Skeletal muscle satellite cell (primary cell): ENCODE measurements at regions not wholly inside any gene's neighbourhood (a gene's known extent, or its start where the extent isn't known, plus 50 kb on each side); places are given as distances from the start of the nearest gene placed in this dataset.
"Not testable (repeated sequence)": the region's sequence is repeated elsewhere in the genome, so short reads cannot be mapped to it uniquely, and the experiment has no call there.

Source experiments
- H3K27me3 ChIP-seq: 2 replicates; pipeline ENCODE4 v1.7.0; 2013; ENCODE audit warnings: low read length; ENCODE audit not compliant: control insufficient read depth, insufficient read depth
- H3K36me3 ChIP-seq: 2 replicates; pipeline ENCODE4 v1.7.0; 2013; ENCODE audit warnings: mild to moderate bottlenecking, control low read depth, low read length; ENCODE audit not compliant: insufficient read depth
- H3K4me1 ChIP-seq: 2 replicates; pipeline ENCODE4 v1.7.0; 2013; ENCODE audit warnings: low read length; ENCODE audit not compliant: control insufficient read depth, insufficient read depth
- H3K4me2 ChIP-seq: 2 replicates; pipeline ENCODE4 v1.7.0; 2013; ENCODE audit warnings: mild to moderate bottlenecking, low read length
- H3K4me3 ChIP-seq: 2 replicates; pipeline ENCODE4 v1.7.0; 2013; ENCODE audit warnings: low read length
- H3K9ac ChIP-seq: 2 replicates; pipeline ENCODE4 v1.7.0; 2013; ENCODE audit warnings: mild to moderate bottlenecking, low read depth, low read length, moderate library complexity
- H3K9me3 ChIP-seq: replicated peaks from 2 replicates; pipeline ENCODE4 v1.7.0; 2013; ENCODE audit warnings: mild to moderate bottlenecking, control low read depth, low read length

DNA sequence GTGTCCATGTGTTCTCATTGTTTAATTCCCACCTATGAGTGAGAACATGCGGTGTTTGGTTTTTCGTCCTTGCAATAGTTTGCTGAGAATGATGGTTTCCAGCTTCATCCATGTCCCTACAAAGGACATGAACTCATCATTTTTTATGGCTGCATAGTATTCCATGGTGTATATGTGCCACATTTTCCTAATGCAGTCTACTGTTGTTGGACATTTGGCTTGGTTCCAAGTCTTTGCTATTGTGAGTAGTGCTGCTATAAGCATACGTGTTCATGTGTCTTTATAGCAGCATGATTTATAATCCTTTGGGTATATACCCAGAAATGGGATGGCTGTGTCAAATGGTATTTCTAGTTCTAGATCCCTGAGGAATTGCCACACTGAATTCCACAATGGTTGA is 144.1 kb upstream of the CCZ1B start:
- not testable (repeated sequence) for H3K9ac ChIP-seq, H3K4me2 ChIP-seq, H3K4me3 ChIP-seq, H3K4me1 ChIP-seq, H3K36me3 ChIP-seq, H3K27me3 ChIP-seq, H3K9me3 ChIP-seq

DNA sequence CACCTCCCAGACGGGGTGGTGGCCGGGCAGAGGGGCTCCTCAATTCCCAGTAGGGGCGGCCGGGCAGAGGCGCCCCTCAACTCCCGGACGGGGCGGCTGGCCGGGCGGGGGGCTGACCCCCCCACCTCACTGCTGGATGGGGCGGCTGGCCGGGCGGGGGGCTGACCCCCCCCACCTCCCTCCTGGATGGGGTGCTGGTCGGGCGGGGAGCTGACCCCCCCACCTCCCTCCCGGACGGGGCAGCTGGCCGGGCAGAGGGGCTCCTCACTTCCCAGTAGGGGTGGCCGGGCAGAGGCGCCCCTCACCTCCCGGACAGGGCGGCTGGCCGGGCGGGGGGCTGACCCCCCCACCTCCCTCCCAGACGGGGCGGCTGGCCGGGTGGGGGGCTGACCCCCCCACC is 148.8 kb upstream of the CCZ1B start:
- not testable (repeated sequence) for H3K4me2 ChIP-seq, H3K9me3 ChIP-seq, H3K4me3 ChIP-seq, H3K4me1 ChIP-seq, H3K27me3 ChIP-seq, H3K36me3 ChIP-seq, H3K9ac ChIP-seq

- not testable (repeated sequence) for H3K9ac ChIP-seq, H3K4me3 ChIP-seq, H3K27me3 ChIP-seq, H3K4me1 ChIP-seq, H3K36me3 ChIP-seq, H3K9me3 ChIP-seq, H3K4me2 ChIP-seq
Measured at GRCh38 chr7:6975346-6975745, 149.3 kb upstream of the CCZ1B start.

DNA sequence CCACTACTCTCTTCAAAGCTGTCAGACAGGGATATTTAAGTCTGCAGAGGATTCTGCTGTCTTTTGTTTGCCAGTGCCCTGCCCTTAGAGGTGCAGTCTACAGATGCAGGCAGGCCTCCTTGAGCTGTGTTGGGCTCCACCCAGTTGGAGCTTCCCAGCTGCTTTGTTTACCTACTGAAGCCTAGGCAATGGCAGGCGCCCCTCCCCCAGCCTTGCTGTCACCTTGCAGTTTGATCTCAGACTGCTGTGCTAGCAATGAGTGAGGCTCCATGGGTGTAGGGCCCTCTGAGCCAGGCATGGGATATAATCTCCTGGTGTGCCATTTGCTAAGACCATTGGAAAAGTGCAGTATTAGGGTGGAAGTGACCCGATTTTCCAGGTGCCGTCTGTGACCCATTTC is 151.3 kb upstream of the CCZ1B start:
- H3K27me3 ChIP-seq, H3K4me2 ChIP-seq, H3K4me3 ChIP-seq, H3K9ac ChIP-seq, H3K4me1 ChIP-seq, H3K36me3 ChIP-seq, H3K9me3 ChIP-seq: not testable (repeated sequence)

GRCh38 chr7:6978326-6978725 is 152.3 kb upstream of the CCZ1B start:
- not testable (repeated sequence) for H3K9me3 ChIP-seq, H3K27me3 ChIP-seq, H3K4me1 ChIP-seq, H3K4me2 ChIP-seq, H3K4me3 ChIP-seq, H3K9ac ChIP-seq, H3K36me3 ChIP-seq

DNA sequence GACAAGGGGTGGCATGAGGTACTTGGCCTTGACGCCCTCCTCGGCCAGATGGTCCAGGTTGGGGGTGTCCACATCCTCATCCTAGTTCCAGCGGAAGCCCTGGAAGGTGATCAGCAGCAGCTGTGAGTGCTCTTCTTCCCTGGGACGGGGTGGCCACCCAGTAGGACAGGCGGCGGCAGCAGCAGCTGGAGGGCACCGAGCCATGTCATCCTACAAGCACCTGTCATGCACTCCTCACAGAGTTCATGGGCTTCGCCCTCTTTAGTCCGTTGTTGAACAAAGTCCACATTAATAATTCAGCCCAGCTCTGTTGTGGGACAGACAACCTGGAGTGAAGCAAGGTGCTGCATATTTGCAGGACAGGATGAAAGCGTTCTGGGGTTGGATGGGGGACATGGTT is 153.4 kb upstream of the CCZ1B start:
- not testable (repeated sequence) for H3K9ac ChIP-seq, H3K36me3 ChIP-seq, H3K4me2 ChIP-seq

GRCh38 chr7:6982375-6982774 is 156.3 kb upstream of the CCZ1B start:
- not testable (repeated sequence) for H3K9me3 ChIP-seq, H3K9ac ChIP-seq, H3K4me2 ChIP-seq, H3K27me3 ChIP-seq, H3K4me1 ChIP-seq, H3K4me3 ChIP-seq, H3K36me3 ChIP-seq

More for the DNA sequence above, 153.4 kb upstream of the CCZ1B start:
- not testable (repeated sequence) for H3K4me3 ChIP-seq, H3K4me1 ChIP-seq, H3K9me3 ChIP-seq, H3K27me3 ChIP-seq

DNA sequence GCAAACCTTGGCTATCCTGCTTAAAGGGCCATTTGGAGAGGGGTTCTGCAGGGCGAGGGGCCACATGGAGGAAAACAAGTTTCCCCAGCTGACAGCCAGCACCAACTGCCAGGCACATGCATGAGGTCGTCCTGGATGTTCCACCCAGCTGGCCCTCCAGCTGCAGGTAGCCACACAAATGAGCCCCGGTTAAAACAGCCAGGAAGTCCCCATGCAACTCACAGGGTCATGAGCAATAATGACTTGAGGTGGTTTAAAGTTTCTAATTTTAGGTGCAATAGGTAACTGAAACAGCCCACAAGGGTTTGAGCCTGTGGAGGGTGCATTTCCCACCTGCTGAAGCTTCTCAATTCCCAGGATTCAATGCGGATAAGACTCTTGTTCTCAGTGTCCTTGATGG is 160.8 kb upstream of the CCZ1B start:
- H3K9me3 ChIP-seq, H3K4me2 ChIP-seq, H3K36me3 ChIP-seq, H3K4me3 ChIP-seq, H3K27me3 ChIP-seq, H3K9ac ChIP-seq, H3K4me1 ChIP-seq: not testable (repeated sequence)

DNA sequence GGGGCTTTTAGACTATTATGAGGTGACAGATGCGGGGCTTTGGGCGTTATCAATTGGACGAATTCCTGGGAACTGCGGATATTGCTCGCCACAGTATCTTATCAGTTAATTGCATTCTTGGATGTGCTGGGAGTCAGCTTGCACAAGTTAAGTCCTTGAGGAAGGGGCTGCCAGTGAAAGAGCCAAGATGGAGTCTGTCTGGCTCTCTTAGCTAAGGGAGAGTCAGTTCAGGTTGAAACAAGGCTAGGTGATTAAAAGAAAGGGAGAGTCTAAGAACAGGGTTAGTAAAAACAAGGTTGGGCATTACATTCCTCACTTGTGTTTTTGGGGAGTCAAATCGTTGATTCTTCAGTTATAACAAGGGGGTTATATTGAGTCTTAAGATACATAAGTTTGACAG is 162.5 kb upstream of the CCZ1B start:
- not testable (repeated sequence) for H3K27me3 ChIP-seq, H3K9ac ChIP-seq, H3K36me3 ChIP-seq, H3K4me1 ChIP-seq, H3K4me2 ChIP-seq, H3K9me3 ChIP-seq, H3K4me3 ChIP-seq

GRCh38 chr7:6989968-6990367 is 163.9 kb upstream of the CCZ1B start:
- not testable (repeated sequence) for H3K4me3 ChIP-seq, H3K9me3 ChIP-seq, H3K4me1 ChIP-seq, H3K9ac ChIP-seq, H3K27me3 ChIP-seq, H3K4me2 ChIP-seq, H3K36me3 ChIP-seq

DNA sequence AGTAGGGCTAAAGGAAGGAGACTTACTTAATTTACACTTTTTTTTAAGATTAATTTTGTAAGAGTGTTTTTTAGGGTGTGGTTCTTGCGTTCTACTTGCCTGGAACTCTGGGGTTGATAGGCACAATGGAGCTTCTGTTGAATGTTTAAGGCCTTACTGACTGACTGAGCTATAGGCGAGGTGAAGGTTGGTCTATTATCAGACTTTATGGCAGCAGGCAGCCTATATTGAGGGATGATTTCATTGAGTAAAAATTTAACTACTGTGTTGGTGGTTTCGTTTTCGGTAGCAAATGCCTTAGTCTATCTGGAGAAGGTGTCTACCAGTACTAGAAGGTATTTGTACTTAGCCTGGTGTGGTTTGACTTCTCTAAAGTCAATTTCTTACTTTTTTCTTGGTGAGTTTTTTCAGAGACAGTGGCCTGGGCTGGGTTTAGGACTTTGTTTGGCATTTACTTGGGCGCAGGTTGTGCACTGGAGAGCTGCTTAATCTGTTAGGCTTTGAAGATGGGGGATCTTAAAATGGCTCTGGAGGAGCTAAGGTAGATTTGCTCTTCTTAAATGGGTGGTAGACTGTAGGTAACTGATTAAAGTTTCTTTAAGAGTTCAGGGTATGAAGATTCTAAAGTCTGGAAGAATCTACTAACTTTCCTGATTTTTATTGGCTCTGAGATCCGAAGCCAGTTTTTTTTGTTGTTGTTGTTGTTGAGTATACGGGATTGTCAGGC is 164.5 kb upstream of the CCZ1B start:
- not testable (repeated sequence) for H3K4me2 ChIP-seq, H3K27me3 ChIP-seq, H3K9ac ChIP-seq, H3K36me3 ChIP-seq, H3K4me3 ChIP-seq, H3K9me3 ChIP-seq, H3K4me1 ChIP-seq

GRCh38 chr7:6991169-6991611 is 165.1 kb upstream of the CCZ1B start:
- H3K36me3 ChIP-seq, H3K27me3 ChIP-seq, H3K4me3 ChIP-seq, H3K9ac ChIP-seq, H3K9me3 ChIP-seq, H3K4me1 ChIP-seq, H3K4me2 ChIP-seq: not testable (repeated sequence)
